Esophagus muscularis mucosa (tissue), 4 donors: ENCODE measurements at regions not wholly inside any gene's neighbourhood (a gene's known extent, or its start where the extent isn't known, plus 50 kb on each side); places are given as distances from the start of the nearest gene placed in this dataset.

Source experiments
- DNase-seq: peaks from one replicate; pipeline ENCODE4 v3.0.0-alpha.2; 2017; ENCODE audit errors: extremely low spot score
- H3K27ac ChIP-seq, 4 donors: fragments of 200-600 bp; sonication (generic); replicated peaks in 1 of 4; 1 replicate in 3 of 4; 2 replicates in 1 of 4; pipeline ENCODE4 v1.5.1; 2016 to 2019; ENCODE audit warnings: mild to moderate bottlenecking in 1 of 4
- H3K27me3 ChIP-seq, 4 donors: fragments of 200-600 bp; sonication (generic); one replicate each; pipeline versions ENCODE4 v1.5.1 to v1.6.0; 2016 to 2019
- H3K36me3 ChIP-seq, 4 donors: fragments of 200-600 bp; sonication (generic); one replicate each; pipeline ENCODE4 v1.5.1; 2016 to 2019
- H3K4me1 ChIP-seq, 4 donors: fragments of 200-600 bp; sonication (generic); one replicate each; pipeline ENCODE4 v1.5.1; 2016 to 2019
- H3K4me3 ChIP-seq, 4 donors: fragments of 200-600 bp; sonication (generic); 1 replicate in 2 of 4; 2 replicates in 2 of 4; pipeline ENCODE4 v1.5.1; 2016 to 2019; ENCODE audit warnings: mild to moderate bottlenecking in 4 of 4, moderate library complexity in 1 of 4
- H3K9me3 ChIP-seq, 4 donors: fragments of 200-600 bp; sonication (generic); 1 replicate in 3 of 4; 2 replicates in 1 of 4; pipeline ENCODE4 v1.5.1; 2016 to 2019
- EP300 ChIP-seq: sonication (generic); formaldehyde crosslinking; IDR thresholded peaks from one replicate; pipeline ENCODE4 v1.6.1; 2017; ENCODE audit warnings: antibody characterized with exemption
- POLR2A ChIP-seq: fragments of 450-650 bp; IDR thresholded peaks from one replicate; pipeline ENCODE4 v1.6.1; 2017; ENCODE audit warnings: antibody characterized with exemption, moderate library complexity, mild to moderate bottlenecking, low read depth
- POLR2AphosphoS5 ChIP-seq, 2 donors: sonication (generic); formaldehyde crosslinking; IDR thresholded peaks; one replicate each; pipeline ENCODE4 v1.6.1; 2017; ENCODE audit warnings: antibody characterized with exemption in 2 of 2
- WGBS: methylation state at CpG from one replicate; pipeline ENCODE4 v1.1.5; 2018; 5-methylcytosine and 5-hydroxymethylcytosine counted together
- intact Hi-C: fragments of 100-400 bp; cut with DNase I; formaldehyde crosslinking; loops from one replicate; pipeline ENCODE4 v1.15.1; 2023
- TF ChIP-seq, protein P1 (sequence below), 3 experiments: fragments of 200-600 bp in 2 of 3; fragments of 450-650 bp in 1 of 3; sonication (generic) in 2 of 3; IDR thresholded peaks; one replicate each; pipeline ENCODE4 v1.5.1; 2017 to 2019; ENCODE audit warnings: antibody characterized with exemption in 3 of 3, mild to moderate bottlenecking in 2 of 3, moderate library complexity in 1 of 3

DNA sequence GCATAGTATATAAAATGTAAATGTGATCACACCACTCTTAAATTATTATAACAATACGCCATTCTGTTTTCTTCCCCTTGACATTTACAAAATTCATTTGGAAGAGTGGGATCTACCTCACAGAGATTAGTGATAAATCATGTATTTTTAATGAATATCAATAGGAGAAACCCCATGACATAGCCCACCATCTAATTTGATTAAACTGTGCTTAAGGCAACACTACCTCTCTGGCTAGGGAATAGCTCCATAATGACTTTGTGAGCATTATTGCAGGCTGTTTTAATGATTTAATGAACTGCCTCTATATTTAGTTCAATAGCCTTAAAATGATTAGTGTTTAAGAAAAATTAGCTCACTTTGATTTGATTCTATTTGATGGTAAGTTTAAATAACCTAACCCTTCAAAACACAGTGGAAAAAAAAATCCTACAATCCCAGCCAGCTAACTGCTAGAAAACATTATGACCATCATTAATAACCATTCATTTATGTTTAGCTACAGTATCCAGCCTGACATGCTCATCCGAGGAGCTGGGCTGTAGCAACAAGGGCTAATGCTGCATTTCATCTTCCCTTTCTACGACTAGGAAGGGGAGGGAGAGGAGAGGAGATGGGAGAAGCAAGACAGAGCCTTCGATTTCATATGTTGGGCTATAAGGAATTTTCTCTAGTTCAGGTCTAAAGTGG is 75.3 kb upstream of the BCL11A start:
- H3K27me3 ChIP-seq: peaks cover 0 to 10% (median 0%) of the 10 kb centered on the region in 4 donors

GRCh38 chr2:60629305-60629662 is 75.8 kb upstream of the BCL11A start:
- TF ChIP-seq, protein P1, sequence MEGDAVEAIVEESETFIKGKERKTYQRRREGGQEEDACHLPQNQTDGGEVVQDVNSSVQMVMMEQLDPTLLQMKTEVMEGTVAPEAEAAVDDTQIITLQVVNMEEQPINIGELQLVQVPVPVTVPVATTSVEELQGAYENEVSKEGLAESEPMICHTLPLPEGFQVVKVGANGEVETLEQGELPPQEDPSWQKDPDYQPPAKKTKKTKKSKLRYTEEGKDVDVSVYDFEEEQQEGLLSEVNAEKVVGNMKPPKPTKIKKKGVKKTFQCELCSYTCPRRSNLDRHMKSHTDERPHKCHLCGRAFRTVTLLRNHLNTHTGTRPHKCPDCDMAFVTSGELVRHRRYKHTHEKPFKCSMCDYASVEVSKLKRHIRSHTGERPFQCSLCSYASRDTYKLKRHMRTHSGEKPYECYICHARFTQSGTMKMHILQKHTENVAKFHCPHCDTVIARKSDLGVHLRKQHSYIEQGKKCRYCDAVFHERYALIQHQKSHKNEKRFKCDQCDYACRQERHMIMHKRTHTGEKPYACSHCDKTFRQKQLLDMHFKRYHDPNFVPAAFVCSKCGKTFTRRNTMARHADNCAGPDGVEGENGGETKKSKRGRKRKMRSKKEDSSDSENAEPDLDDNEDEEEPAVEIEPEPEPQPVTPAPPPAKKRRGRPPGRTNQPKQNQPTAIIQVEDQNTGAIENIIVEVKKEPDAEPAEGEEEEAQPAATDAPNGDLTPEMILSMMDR (IDR thresholded peaks at IDR 0.05): no peak
- TF ChIP-seq EP300: no peak
- TF ChIP-seq POLR2AphosphoS5 (IDR thresholded peaks at IDR 0.05): no peak
- TF ChIP-seq POLR2A: no peak
- intact Hi-C loops: no loop called here
- Histone ChIP-seq H3K27me3 (peaks cover 0 to 10% (median 0%) of the 10 kb centered on the region in 4 donors), H3K27ac (no peak overlapping the region), H3K36me3 (no peaks in the 10 kb centered on the region), H3K4me1 (no peaks in the 10 kb centered on the region), H3K4me3 (no peak overlapping the region), H3K9me3 (no peaks in the 10 kb centered on the region)
- 52% methylated on average over 3 of the region's 3 CpGs for WGBS
- DNase-seq: no peak

More for the DNA sequence above, 75.3 kb upstream of the BCL11A start:
- intact Hi-C loops: no loop called here
- no peaks in the 10 kb centered on the region for H3K9me3 ChIP-seq
- H3K27ac ChIP-seq: no peak overlapping the region
- 23% methylated on average over 4 of the region's 4 CpGs for WGBS
- DNase-seq: no peak
- no peak for TF ChIP-seq POLR2AphosphoS5 (IDR thresholded peaks at IDR 0.05)
- TF ChIP-seq, protein P1 (IDR thresholded peaks at IDR 0.05): no peak
- TF ChIP-seq POLR2A: no peak
- TF ChIP-seq EP300: no peak
- H3K4me3 ChIP-seq: no peak overlapping the region
- H3K4me1 ChIP-seq: no peaks in the 10 kb centered on the region
- H3K36me3 ChIP-seq: no peaks in the 10 kb centered on the region

DNA sequence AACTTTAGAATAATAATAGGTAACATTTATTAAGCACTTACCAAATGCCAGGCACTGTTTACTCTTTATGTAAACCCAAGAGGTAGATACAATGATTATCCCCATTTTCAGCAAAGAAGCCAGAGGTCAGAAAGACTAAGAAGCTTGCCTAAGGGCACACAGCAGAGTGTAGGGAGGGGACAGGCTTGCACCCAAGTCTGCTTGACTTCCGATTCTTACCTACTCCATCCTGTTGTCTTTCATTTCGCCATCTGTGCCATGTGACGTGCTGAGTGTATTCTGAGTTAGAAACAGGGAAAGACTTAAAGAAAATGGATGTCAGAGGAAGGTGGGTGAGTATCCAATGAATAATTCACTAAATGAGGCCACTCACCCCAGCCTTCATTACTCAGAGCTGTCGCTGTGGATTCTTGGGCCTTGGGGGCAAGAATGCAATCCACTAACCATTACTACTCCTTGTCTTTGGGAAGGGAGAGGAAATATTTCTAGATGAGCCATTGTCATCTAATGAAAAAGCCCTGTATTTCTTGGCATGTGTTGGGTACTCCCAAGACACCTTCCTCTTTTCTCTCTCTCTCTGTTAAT is 76.4 kb upstream of the BCL11A start:
- Histone ChIP-seq H3K27ac (no peak overlapping the region), H3K4me3 (no peak overlapping the region), H3K4me1 (no peaks in the 10 kb centered on the region), H3K36me3 (no peaks in the 10 kb centered on the region), H3K27me3 (peaks cover 0 to 10% (median 0%) of the 10 kb centered on the region in 4 donors), H3K9me3 (no peaks in the 10 kb centered on the region)
- 85% methylated on average over 4 of the region's 4 CpGs for WGBS
- intact Hi-C loops: no loop called here
- no peak for DNase-seq
- no peak for TF ChIP-seq POLR2AphosphoS5 (IDR thresholded peaks at IDR 0.05)
- TF ChIP-seq, protein P1 (IDR thresholded peaks at IDR 0.05): no peak
- no peak for TF ChIP-seq POLR2A
- TF ChIP-seq EP300: no peak

- TF ChIP-seq, protein P1 (IDR thresholded peaks at IDR 0.05): no peak
- TF ChIP-seq EP300 (no peak), POLR2A (no peak), POLR2AphosphoS5 (IDR thresholded peaks at IDR 0.05) (no peak)
Measured at GRCh38 chr2:60633615-60634014, 80.2 kb upstream of the BCL11A start.

More at GRCh38 chr2:60633615-60634014, 80.2 kb upstream of the BCL11A start:
- H3K4me1 ChIP-seq: no peaks in the 10 kb centered on the region
- intact Hi-C loops: no loop called here
- no peak overlapping the region for H3K27ac ChIP-seq
- no peak for DNase-seq
- H3K4me3 ChIP-seq: no peak overlapping the region
- H3K9me3 ChIP-seq: no peaks in the 10 kb centered on the region
- 84% methylated on average over 5 of the region's 5 CpGs for WGBS
- H3K36me3 ChIP-seq: no peaks in the 10 kb centered on the region
- peaks cover 0 to 10% (median 0%) of the 10 kb centered on the region in 4 donors for H3K27me3 ChIP-seq
